ENCODE measurements at regions not wholly inside any gene's neighbourhood (a gene's known extent, or its start where the extent isn't known, plus 50 kb on each side); places are given as distances from the start of the nearest gene placed in this dataset.

GRCh38 chr3:29057326-29057725 is 223.5 kb upstream of the RBMS3 start:
- TF ChIP-seq CTCF (IDR thresholded peaks at IDR 0.05) (no peak), POLR2AphosphoS5 (IDR thresholded peaks at IDR 0.05) (no peak)
